ENCODE measurements at regions not wholly inside any gene's neighbourhood (a gene's known extent, or its start where the extent isn't known, plus 50 kb on each side); places are given as distances from the start of the nearest gene placed in this dataset.
"Not testable (repeated sequence)": the region's sequence is repeated elsewhere in the genome, so short reads cannot be mapped to it uniquely, and the experiment has no call there.

GRCh38 chr1:78203410-78203982 lies 157.7 kb downstream of the GIPC2 start:
- intact Hi-C loops (cut with DNase I); H3K27me3 ChIP-seq (replicated peaks; ENCODE audit: insufficient read depth); H3K27ac ChIP-seq; DNase-seq (ENCODE audit: low spot score); H3K4me1 ChIP-seq (replicated peaks); H3K9me3 ChIP-seq; H3K36me3 ChIP-seq; H3K4me3 ChIP-seq: not testable (repeated sequence)
- WGBS: 70% methylated on average over 13 of the region's 13 CpGs

- H3K9me3 ChIP-seq: no peaks in the 10 kb centered on the region
- H3K4me1 ChIP-seq (replicated peaks): no peaks in the 10 kb centered on the region
- H3K4me3 ChIP-seq: no peak overlapping the region
- TF ChIP-seq CTCF (IDR thresholded peaks at IDR 0.05): no peak
- peaks cover 3% of the 10 kb centered on the region for H3K27me3 ChIP-seq (replicated peaks; ENCODE audit: insufficient read depth)
- no peak for DNase-seq (ENCODE audit: low spot score)
- intact Hi-C loops (cut with DNase I): no loop called here
- no peak overlapping the region for H3K27ac ChIP-seq
- H3K36me3 ChIP-seq: no peaks in the 10 kb centered on the region
Observed at GRCh38 chr1:78210175-78210574, 164.4 kb downstream of the GIPC2 start.

GRCh38 chr1:78211483-78212092 lies 165.8 kb downstream of the GIPC2 start:
- no peak for DNase-seq (ENCODE audit: low spot score)
- Histone ChIP-seq H3K36me3 (no peaks in the 10 kb centered on the region), H3K27me3 (replicated peaks; ENCODE audit: insufficient read depth) (peaks cover 3% of the 10 kb centered on the region), H3K4me3 (no peak overlapping the region), H3K9me3 (no peaks in the 10 kb centered on the region), H3K4me1 (replicated peaks) (no peaks in the 10 kb centered on the region), H3K27ac (no peak overlapping the region)
- TF ChIP-seq POLR2A (IDR thresholded peaks at IDR 0.05): no peak
- TF ChIP-seq POLR2AphosphoS5 (IDR thresholded peaks at IDR 0.05): no peak
- no peak for TF ChIP-seq CTCF (IDR thresholded peaks at IDR 0.05)
- intact Hi-C loops (cut with DNase I): no loop called here
- WGBS: 82% methylated on average over 7 of the region's 7 CpGs

GRCh38 chr1:78214334-78214733 lies 168.6 kb downstream of the GIPC2 start:
- Histone ChIP-seq H3K27ac (no peak overlapping the region), H3K4me3 (no peak overlapping the region), H3K9me3 (no peaks in the 10 kb centered on the region), H3K4me1 (replicated peaks) (no peaks in the 10 kb centered on the region), H3K36me3 (no peaks in the 10 kb centered on the region), H3K27me3 (replicated peaks; ENCODE audit: insufficient read depth) (peaks cover 3% of the 10 kb centered on the region)
- no peak for DNase-seq (ENCODE audit: low spot score)
- 58% methylated on average over 4 of the region's 4 CpGs for WGBS
- TF ChIP-seq CTCF (IDR thresholded peaks at IDR 0.05): no peak
- no peak for TF ChIP-seq POLR2AphosphoS5 (IDR thresholded peaks at IDR 0.05)
- TF ChIP-seq POLR2A (IDR thresholded peaks at IDR 0.05): no peak
- intact Hi-C loops (cut with DNase I): no loop called here

- H3K27me3 ChIP-seq (replicated peaks; ENCODE audit: insufficient read depth): no peaks in the 10 kb centered on the region
- H3K27ac ChIP-seq: no peak overlapping the region
- no peaks in the 10 kb centered on the region for H3K4me1 ChIP-seq (replicated peaks)
- H3K4me3 ChIP-seq: no peak overlapping the region
- WGBS: 62% methylated on average over 5 of the region's 5 CpGs
- no peaks in the 10 kb centered on the region for H3K9me3 ChIP-seq
- no peak for DNase-seq (ENCODE audit: low spot score)
- TF ChIP-seq POLR2AphosphoS5 (IDR thresholded peaks at IDR 0.05): no peak
- TF ChIP-seq CTCF (IDR thresholded peaks at IDR 0.05): no peak
- no peak for TF ChIP-seq POLR2A (IDR thresholded peaks at IDR 0.05)
- no peaks in the 10 kb centered on the region for H3K36me3 ChIP-seq
- intact Hi-C loops (cut with DNase I): no loop called here
Observed at GRCh38 chr1:78222225-78222959, 176.6 kb downstream of the GIPC2 start.

All from prostate gland (tissue), 2 donors.